GM12872 (cell line): ENCODE measurements at regions not wholly inside any gene's neighbourhood (a gene's known extent, or its start where the extent isn't known, plus 50 kb on each side); places are given as distances from the start of the nearest gene placed in this dataset.

Source experiments
- CTCF ChIP-seq: IDR thresholded peaks from 3 replicates; pipeline ENCODE4 v1.5.1; 2011; ENCODE audit warnings: low read depth, mild to moderate bottlenecking, low read length, moderate library complexity; ENCODE audit not compliant: insufficient read depth

DNA sequence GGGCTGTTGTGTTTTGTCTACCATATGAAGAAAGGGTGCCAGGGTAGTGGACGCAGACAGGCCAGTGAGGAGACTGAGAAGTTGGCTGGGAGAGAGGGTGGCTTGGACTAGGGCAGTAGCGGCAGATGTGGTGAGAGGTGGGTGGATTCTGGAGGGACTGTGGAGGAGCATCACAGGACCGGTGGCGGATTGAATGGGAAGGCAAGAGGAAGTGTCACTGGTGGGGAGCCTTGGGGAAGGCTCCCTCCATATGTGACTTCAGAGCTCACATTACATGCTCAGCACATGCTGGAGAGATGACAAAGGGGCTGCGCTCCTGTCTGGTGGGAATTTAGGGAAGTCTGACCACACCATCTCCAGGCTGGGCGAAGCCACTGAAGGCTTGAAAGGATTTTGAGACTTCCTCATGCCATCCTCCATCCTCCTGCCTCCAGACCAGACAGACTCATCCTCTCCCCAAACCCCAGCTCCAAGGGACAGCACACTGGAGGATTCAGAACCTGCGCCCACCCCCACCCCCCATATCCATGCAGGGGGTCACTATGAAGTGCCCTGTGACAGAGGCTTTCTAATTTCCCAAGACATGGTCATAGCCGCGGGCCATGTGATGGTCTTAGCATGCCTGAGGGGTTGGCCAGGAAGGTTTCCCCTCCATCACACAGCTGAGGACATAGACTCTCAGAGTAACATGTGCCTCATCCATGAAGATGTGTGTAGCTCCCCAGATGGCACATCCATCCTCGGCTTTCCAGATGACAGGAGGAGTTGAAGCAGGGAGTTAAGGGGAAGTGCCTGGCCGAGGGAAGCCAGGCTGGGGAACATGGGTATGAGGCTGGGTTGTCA lies 138.8 kb upstream of the WNT4 start:
- no peak for TF ChIP-seq CTCF

- no peak for TF ChIP-seq CTCF
Measured at GRCh38 chr1:22282364-22282995, 139.6 kb upstream of the WNT4 start.

- no peak for TF ChIP-seq CTCF
Measured at GRCh38 chr1:22283596-22283995, 140.7 kb upstream of the WNT4 start.

DNA sequence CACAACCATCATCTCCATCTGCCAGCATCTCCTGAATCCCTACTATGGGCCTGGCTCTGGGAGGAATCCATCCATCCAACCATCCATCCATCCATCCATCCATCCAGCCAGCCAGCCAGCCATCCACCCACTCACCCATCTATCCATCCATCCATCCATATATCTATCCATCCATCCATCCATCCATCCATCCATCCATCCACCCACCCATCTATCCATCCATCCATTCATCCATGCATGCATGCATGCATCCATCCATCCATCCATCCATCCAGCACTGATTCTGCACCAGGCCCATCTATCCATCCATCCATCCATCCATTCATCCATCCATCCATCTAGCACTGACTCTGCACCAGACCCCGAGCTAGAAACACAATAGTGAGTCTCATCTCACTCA lies 141.3 kb upstream of the WNT4 start:
- TF ChIP-seq CTCF: no peak

DNA sequence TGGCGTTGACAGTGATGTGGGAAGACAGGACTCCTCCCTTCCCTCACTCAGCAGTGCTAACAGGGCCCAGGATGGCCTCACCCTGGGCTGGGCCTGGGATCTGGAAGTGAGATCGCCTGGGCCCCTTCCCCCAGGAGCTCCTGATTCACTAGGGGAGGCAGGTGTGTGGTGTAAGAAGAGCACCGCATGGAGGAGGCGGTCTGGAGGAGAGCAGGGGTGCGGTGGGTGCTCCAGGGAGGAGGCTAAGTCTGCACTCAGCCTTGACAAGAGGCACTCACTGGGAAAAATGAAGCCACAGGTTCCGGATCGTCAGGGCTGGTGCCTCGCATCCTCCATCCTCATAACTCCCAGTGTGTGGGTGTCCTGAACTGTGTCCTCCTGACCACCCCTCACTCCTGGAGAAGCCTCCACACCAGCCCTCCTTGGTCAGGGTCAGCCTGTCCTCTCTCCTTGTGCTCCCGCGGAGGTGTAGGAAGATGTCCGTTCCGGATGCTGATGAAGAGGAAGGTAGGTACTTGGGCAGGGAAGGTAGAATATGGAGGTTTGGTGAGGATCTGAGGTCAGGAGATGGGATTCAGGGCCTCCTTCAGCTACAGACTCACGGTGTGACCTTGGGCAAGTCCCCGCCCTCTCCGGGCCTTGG lies 142.1 kb upstream of the WNT4 start:
- TF ChIP-seq CTCF: no peak

DNA sequence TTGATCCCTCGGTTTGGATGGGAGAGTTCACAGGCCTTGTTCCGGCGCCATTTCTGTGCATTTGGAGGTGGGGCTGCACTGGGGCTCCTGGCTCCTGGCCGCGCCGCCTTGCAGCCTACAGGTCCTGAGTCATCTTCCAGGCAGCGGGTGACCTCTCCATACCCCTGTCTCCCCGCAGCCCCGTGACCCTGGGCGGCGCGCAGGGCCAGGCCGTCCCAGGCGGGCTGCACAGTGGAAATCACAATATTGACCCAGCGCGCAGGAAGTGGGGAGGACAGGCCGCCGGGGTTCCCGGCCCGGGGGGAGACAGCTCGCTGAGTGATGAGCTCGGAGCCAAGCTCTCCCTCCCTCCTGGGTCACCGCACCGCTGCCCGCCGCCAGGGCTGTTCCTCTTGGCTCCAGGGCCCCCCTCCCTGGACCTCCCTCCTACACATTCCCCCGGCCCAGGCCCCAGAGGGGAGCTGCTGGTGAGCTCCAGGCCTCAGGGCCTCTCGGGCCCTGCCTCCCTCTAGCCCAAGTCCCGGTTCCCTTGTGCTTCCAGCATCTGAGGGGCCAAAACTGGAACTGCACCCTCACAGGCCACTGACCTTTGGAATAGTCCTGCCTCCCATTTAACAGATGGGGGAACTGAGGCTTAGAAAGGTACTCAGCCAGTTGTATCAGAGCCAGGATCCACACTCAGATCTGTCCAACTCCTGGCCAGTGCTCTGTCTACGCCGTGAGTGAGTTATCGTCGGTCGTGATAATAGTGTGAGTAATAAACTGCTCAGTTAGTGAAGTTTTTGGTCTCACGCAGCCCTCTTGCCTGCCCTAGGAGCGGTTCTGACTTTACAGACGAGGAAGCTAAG lies 142.9 kb upstream of the WNT4 start:
- no peak for TF ChIP-seq CTCF

- TF ChIP-seq CTCF: 0 out of 3 replicates have a peak, but pooled peaks have one; percentile 3
Measured at GRCh38 chr1:22286491-22286890, 143.6 kb upstream of the WNT4 start.
